Right lobe of liver (tissue), 6 donors: ENCODE measurements at regions not wholly inside any gene's neighbourhood (a gene's known extent, or its start where the extent isn't known, plus 50 kb on each side); places are given as distances from the start of the nearest gene placed in this dataset.
"Not testable (repeated sequence)": the region's sequence is repeated elsewhere in the genome, so short reads cannot be mapped to it uniquely, and the experiment has no call there.

Source experiments
- ATAC-seq, 4 donors: fragments of 200-7000 bp; cut with Tn5 transposase; one replicate each; pipeline ENCODE4 v1.9.1; 2020; ENCODE audit warnings: mild to moderate bottlenecking in 4 of 4, moderate library complexity in 4 of 4
- DNase-seq, 3 donors: peaks; one replicate each; pipeline ENCODE4 v3.0.0-alpha.2; 2020
- H3K27ac ChIP-seq, 3 donors: fragments of 200-600 bp; one replicate each; pipeline ENCODE4 v1.8.0; 2022
- H3K27me3 ChIP-seq, 2 donors: fragments of 200-600 bp; one replicate each; pipeline ENCODE4 v1.8.0; 2022
- H3K36me3 ChIP-seq, 4 donors: fragments of 200-600 bp; sonication (generic) in 1 of 4; one replicate each; pipeline versions ENCODE4 v1.5.1 to v1.8.0; 2017 to 2022; ENCODE audit warnings: control low read depth in 1 of 4
- H3K4me1 ChIP-seq, 4 donors: fragments of 200-600 bp; sonication (generic) in 1 of 4; one replicate each; pipeline versions ENCODE4 v1.5.1 to v1.8.0; 2017 to 2022; ENCODE audit warnings: control low read depth in 1 of 4
- H3K4me3 ChIP-seq, 3 donors: fragments of 200-600 bp; one replicate each; pipeline ENCODE4 v1.8.0; 2022
- H3K9me3 ChIP-seq, 4 donors: fragments of 200-600 bp; sonication (generic) in 1 of 4; one replicate each; pipeline versions ENCODE4 v1.5.1 to v1.8.0; 2017 to 2022; ENCODE audit warnings: control low read depth in 1 of 4
- POLR2A ChIP-seq: fragments of 450-650 bp; IDR thresholded peaks from one replicate; pipeline ENCODE4 v1.6.1; 2017; ENCODE audit warnings: antibody characterized with exemption, mild to moderate bottlenecking
- WGBS: methylation state at CpG from one replicate; pipeline ENCODE4 v1.1.6; 2018; ENCODE audit warnings: low coverage, low lambda C conversion rate; ENCODE audit not compliant: insufficient coverage; ENCODE audit errors: missing lambda C conversion rate; 5-methylcytosine and 5-hydroxymethylcytosine counted together
- intact Hi-C, 2 donors: fragments of 100-400 bp; cut with DNase I; formaldehyde crosslinking; loops; one replicate each; pipeline versions ENCODE4 v1.11.2 to v1.14.1; 2022
- TF ChIP-seq, protein P1 (sequence below), 4 donors: fragments of 200-600 bp in 3 of 4; fragments of 450-650 bp in 1 of 4; IDR thresholded peaks; one replicate each; pipeline versions ENCODE4 v1.5.1 to v1.8.0; 2016 to 2022; ENCODE audit warnings: antibody characterized with exemption in 4 of 4, mild to moderate bottlenecking in 2 of 4
- donor health status: DM: no; HTN: yes; CAD: no.
- donor health status: DM: no; HTN: no; CAD: no.
- donor health status: DM: no; HTN: no; CAD: no.
- donor health status: DM: no; HTN: yes; CAD: no.
- donor health status: DM: no; HTN: yes; CAD: no.

DNA sequence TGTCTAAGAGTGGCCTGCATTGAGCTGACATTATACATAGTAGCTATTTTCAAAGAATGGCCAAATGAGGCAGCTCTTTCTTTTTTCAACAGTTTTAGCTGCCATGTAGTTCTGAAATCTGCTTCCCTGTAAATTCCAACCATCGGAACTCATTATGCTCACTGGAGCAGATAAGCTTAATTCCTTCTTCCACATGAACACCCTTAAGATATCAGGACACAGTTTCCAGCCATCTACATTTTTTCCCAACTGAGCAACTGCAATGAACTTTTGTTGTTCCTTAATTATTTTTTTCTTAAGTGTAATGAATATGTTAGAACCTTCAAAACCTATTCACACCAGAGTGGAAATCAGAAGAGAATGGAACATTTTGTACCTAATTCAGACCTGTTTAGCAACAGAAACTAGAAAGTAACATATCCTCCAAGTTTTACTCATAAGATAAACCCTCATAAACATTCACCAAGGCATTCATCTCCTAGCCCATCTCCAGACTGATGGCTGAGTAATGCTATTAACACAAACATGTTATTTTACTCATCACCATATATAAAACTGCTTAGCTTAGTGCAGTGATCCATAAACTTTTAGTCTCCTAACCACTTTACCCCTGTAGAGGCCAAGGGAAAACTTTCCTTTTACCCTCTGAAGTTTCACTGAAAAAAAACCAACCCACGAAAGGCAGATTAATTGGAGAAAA is 296.1 kb upstream of the SYT1 start:
- no peak for DNase-seq
- no peak overlapping the region for H3K27ac ChIP-seq
- ATAC-seq = no peak

DNA sequence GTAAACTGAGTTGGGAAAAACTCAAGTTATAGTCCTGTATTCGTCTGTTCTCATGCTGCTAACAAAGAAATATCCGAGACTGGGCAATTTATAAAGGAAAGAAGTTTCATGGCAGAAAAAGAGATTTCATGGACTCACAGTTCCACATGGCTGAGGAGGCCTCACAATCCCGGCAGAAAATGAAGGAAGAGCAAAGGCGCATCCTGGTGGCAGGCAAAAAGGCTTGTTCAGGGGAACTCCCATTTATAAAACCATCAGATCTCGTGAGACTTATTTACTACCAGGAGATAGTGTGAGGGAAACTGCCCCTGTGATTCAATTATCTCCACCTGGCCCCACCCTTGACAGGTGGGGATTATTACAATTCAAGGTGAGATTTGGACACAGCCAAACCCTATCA is 292.6 kb upstream of the SYT1 start:
- TF ChIP-seq, protein P1, sequence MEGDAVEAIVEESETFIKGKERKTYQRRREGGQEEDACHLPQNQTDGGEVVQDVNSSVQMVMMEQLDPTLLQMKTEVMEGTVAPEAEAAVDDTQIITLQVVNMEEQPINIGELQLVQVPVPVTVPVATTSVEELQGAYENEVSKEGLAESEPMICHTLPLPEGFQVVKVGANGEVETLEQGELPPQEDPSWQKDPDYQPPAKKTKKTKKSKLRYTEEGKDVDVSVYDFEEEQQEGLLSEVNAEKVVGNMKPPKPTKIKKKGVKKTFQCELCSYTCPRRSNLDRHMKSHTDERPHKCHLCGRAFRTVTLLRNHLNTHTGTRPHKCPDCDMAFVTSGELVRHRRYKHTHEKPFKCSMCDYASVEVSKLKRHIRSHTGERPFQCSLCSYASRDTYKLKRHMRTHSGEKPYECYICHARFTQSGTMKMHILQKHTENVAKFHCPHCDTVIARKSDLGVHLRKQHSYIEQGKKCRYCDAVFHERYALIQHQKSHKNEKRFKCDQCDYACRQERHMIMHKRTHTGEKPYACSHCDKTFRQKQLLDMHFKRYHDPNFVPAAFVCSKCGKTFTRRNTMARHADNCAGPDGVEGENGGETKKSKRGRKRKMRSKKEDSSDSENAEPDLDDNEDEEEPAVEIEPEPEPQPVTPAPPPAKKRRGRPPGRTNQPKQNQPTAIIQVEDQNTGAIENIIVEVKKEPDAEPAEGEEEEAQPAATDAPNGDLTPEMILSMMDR (IDR thresholded peaks at IDR 0.05) = no peak
- no peak for TF ChIP-seq POLR2A
- no peak for ATAC-seq
- intact Hi-C loops = no loop called here
- Histone ChIP-seq H3K27me3 (no peaks in the 10 kb centered on the region), H3K4me1 (no peaks in the 10 kb centered on the region), H3K36me3 (no peaks in the 10 kb centered on the region), H3K9me3 (no peaks in the 10 kb centered on the region), H3K27ac (no peak overlapping the region), H3K4me3 (no peak overlapping the region)
- WGBS = 56% methylated on average over 4 of the region's 5 CpGs
- DNase-seq = no peak

More for the DNA sequence above, 296.1 kb upstream of the SYT1 start:
- no peaks in the 10 kb centered on the region for H3K4me1 ChIP-seq
- H3K4me3 ChIP-seq = no peak overlapping the region
- H3K36me3 ChIP-seq = no peaks in the 10 kb centered on the region
- WGBS = 53% methylated on average over 2 of the region's 2 CpGs
- TF ChIP-seq, protein P1 (IDR thresholded peaks at IDR 0.05) = no peak
- TF ChIP-seq POLR2A = no peak
- intact Hi-C loops = no loop called here
- H3K27me3 ChIP-seq = no peaks in the 10 kb centered on the region
- no peaks in the 10 kb centered on the region for H3K9me3 ChIP-seq

DNA sequence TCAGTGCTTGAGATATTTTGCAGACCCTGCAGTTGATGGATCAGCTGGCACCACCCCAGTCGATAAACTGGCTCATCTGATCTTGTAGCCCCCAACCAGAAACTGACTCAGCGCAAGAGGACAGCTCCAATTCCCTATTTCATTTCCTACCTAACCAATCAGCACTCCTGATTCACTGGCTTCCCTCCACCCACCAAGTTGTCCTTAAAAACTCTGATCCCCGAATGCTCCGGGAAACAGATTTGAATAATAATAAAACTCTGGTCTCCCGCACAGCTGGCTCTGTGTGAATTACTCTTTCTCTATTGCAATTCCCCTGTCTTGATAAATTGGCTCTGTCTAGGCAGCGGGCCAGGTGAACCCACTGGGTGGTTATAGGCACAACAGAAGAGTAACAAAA is 289.4 kb upstream of the SYT1 start:
- H3K4me1 ChIP-seq, H3K9me3 ChIP-seq, H3K36me3 ChIP-seq, H3K27ac ChIP-seq, DNase-seq, ATAC-seq, H3K4me3 ChIP-seq, H3K27me3 ChIP-seq, intact Hi-C loops: not testable (repeated sequence)
- WGBS = 81% methylated on average over 4 of the region's 6 CpGs

DNA sequence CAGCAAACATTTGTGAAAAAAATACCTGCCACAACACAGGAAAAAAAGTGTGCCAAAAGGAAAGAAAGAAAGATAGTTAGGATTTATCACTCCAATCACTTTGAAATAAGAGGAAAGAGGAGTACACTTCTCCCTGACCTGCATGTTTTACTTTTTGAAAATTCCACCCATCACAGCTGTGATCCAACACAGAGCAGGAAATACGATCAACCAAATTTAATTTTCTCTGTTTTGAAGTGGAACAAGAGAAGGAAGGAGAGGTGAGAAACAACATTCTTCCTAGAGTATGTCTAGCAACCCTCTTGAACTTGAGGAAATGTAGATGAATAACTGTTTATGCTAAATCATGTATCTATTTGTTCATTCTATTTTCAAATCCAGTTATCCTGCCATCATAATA is 284.7 kb upstream of the SYT1 start:
- TF ChIP-seq, protein P1 (IDR thresholded peaks at IDR 0.05) = no peak
- TF ChIP-seq POLR2A = no peak
- H3K27ac ChIP-seq = no peak overlapping the region
- DNase-seq = no peak
- intact Hi-C loops = no loop called here
- no peaks in the 10 kb centered on the region for H3K4me1 ChIP-seq
- 40% methylated on average over 1 of the region's 1 CpG for WGBS
- H3K36me3 ChIP-seq = no peaks in the 10 kb centered on the region
- H3K27me3 ChIP-seq = no peaks in the 10 kb centered on the region
- no peaks in the 10 kb centered on the region for H3K9me3 ChIP-seq
- no peak overlapping the region for H3K4me3 ChIP-seq
- ATAC-seq = no peak

DNA sequence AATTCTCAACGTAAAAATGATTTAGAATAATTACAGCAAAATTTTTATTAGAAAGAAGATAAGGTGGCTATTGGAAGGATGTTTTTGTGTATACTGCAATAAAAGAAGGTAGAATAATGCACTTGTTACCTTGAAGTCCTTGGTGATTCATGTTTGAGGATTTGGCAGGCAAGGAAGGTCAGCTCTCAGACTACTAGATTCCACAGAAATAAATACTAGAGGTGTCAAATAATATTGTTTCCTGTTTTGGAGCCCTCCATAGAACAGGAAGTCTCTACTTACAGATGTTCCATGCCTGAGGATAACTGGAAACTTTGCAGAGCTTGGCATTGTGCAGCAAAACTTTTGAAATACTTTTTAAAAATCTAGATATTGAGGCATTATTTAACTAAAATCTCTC is 284.3 kb upstream of the SYT1 start:
- H3K4me3 ChIP-seq = no peak overlapping the region
- ATAC-seq (no peak), DNase-seq (no peak)
- H3K9me3 ChIP-seq = peaks cover 0 to 4% (median 0%) of the 10 kb centered on the region in 4 donors
- no peaks in the 10 kb centered on the region for H3K27me3 ChIP-seq
- H3K36me3 ChIP-seq = no peaks in the 10 kb centered on the region
- WGBS = 34% methylated on average over 1 of the region's 1 CpG
- intact Hi-C loops = no loop called here
- H3K4me1 ChIP-seq = no peaks in the 10 kb centered on the region
- no peak for TF ChIP-seq POLR2A
- TF ChIP-seq, protein P1 (IDR thresholded peaks at IDR 0.05) = no peak
- no peak overlapping the region for H3K27ac ChIP-seq
